CD4-positive, CD25-positive, alpha-beta regulatory T cell (primary cell): ENCODE measurements at regions not wholly inside any gene's neighbourhood (a gene's known extent, or its start where the extent isn't known, plus 50 kb on each side); places are given as distances from the start of the nearest gene placed in this dataset.

Experiments used
- ATAC-seq, 2 donors: fragments of 150-1000 bp; cut with Tn5 transposase; one replicate each; pipeline ENCODE4 v1.10.0; 2021; ENCODE audit warnings: low read depth in 2 of 2, moderate number of reproducible peaks in 2 of 2, moderate library complexity in 1 of 2
- DNase-seq, 3 donors: peaks; one replicate each; pipeline versions ENCODE4 v3.0.0 to v3.0.0-alpha.2; 2012 to 2022; ENCODE audit warnings: mixed read lengths in 1 of 3
- H3K27ac ChIP-seq: one replicate; pipeline ENCODE4 v1.7.0; 2013; ENCODE audit warnings: mild to moderate bottlenecking, low read length; ENCODE audit not compliant: insufficient read depth, poor library complexity, severe bottlenecking
- H3K27me3 ChIP-seq: one replicate; pipeline ENCODE4 v1.7.0; 2013; ENCODE audit warnings: low read length; ENCODE audit not compliant: control insufficient read depth, insufficient read depth
- H3K36me3 ChIP-seq: one replicate; pipeline ENCODE4 v1.7.0; 2013; ENCODE audit warnings: mild to moderate bottlenecking, low read length, moderate library complexity; ENCODE audit not compliant: control insufficient read depth, insufficient read depth
- H3K4me1 ChIP-seq: 2 replicates; pipeline ENCODE4 v1.7.0; 2013; ENCODE audit warnings: mild to moderate bottlenecking, low read length; ENCODE audit not compliant: insufficient read depth, control insufficient read depth, poor library complexity, severe bottlenecking
- H3K4me3 ChIP-seq: one replicate; pipeline ENCODE4 v1.7.0; 2013; ENCODE audit warnings: low read depth, mild to moderate bottlenecking, low read length, moderate library complexity
- H3K9me3 ChIP-seq, 2 experiments: 1 replicate in 1 of 2; 2 replicates in 1 of 2; pipeline ENCODE4 v1.7.0; 2013; ENCODE audit warnings: low read length in 2 of 2, mild to moderate bottlenecking in 1 of 2, moderate library complexity in 1 of 2; ENCODE audit not compliant: control insufficient read depth in 2 of 2
- H3K27ac Mint-ChIP-seq, 3 donors: one replicate each; pipeline ENCODE4 v1.8.0; 2020 to 2022; ENCODE audit warnings: mild to moderate bottlenecking in 3 of 3, mixed read lengths in 3 of 3, moderate library complexity in 2 of 3
- H3K27me3 Mint-ChIP-seq: one replicate; pipeline ENCODE4 v1.8.0; 2022; ENCODE audit warnings: mild to moderate bottlenecking, mixed read lengths
- H3K36me3 Mint-ChIP-seq: one replicate; pipeline ENCODE4 v1.8.0; 2020; ENCODE audit warnings: mixed read lengths
- H3K4me1 Mint-ChIP-seq, 4 donors: one replicate each; pipeline ENCODE4 v1.8.0; 2020 to 2022; ENCODE audit warnings: mixed read lengths in 4 of 4, mild to moderate bottlenecking in 1 of 4
- H3K4me3 Mint-ChIP-seq, 4 donors: one replicate each; pipeline ENCODE4 v1.8.0; 2020 to 2022; ENCODE audit warnings: mild to moderate bottlenecking in 4 of 4, mixed read lengths in 4 of 4, moderate library complexity in 3 of 4
- H3K9me3 Mint-ChIP-seq, 7 donors: one replicate each; pipeline ENCODE4 v1.8.0; 2020 to 2022; ENCODE audit warnings: mixed read lengths in 7 of 7, mild to moderate bottlenecking in 3 of 7, moderate library complexity in 2 of 7

- H3K27ac Mint-ChIP-seq = no peak overlapping the region
- H3K4me3 ChIP-seq = no peak overlapping the region
- H3K9me3 Mint-ChIP-seq = peaks cover 0 to 1% (median 0%) of the 10 kb centered on the region in 7 donors
- peaks cover 3% of the 10 kb centered on the region for H3K4me1 ChIP-seq
- DNase-seq (no peak), ATAC-seq (no peak)
- peaks cover 0 to 20% (median 18%) of the 10 kb centered on the region in 4 donors for H3K4me1 Mint-ChIP-seq
- H3K36me3 ChIP-seq = no peaks in the 10 kb centered on the region
- H3K27me3 Mint-ChIP-seq = peaks cover 16% of the 10 kb centered on the region
- no peak overlapping the region for H3K4me3 Mint-ChIP-seq
- H3K27ac ChIP-seq = no peak overlapping the region
- H3K36me3 Mint-ChIP-seq = no peaks in the 10 kb centered on the region
- peaks cover under 1% of the 10 kb centered on the region for H3K27me3 ChIP-seq
- H3K9me3 ChIP-seq = no peaks in the 10 kb centered on the region
Measured at GRCh38 chr13:44294876-44295275, 78.7 kb upstream of the SERP2 start.

DNA sequence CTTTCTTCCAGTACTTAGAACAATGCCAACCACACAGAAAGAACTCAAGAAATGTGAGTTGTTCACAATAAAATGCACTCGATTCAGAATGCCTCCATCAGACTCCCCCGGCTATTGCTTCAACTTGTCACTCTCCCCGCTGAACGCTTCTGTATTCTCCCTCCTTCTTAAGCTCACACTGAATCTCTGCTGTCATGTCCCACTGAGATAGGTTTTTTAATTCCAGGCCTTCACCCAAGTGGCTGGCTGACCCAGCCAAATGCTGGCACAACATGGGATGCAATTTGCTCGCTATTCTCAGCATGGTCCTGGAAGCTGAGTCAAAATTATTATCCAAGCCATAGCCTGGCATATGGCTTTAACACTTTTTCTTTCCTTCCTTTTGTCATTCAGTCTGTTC is 76.8 kb upstream of the SERP2 start:
- H3K4me3 ChIP-seq = no peak overlapping the region
- ATAC-seq = no peak
- H3K27ac ChIP-seq = no peak overlapping the region
- H3K4me3 Mint-ChIP-seq = no peak overlapping the region
- H3K9me3 Mint-ChIP-seq = peaks cover 0 to 1% (median 0%) of the 10 kb centered on the region in 7 donors
- H3K4me1 Mint-ChIP-seq = peaks cover 0 to 27% (median 23%) of the 10 kb centered on the region in 4 donors
- no peaks in the 10 kb centered on the region for H3K36me3 ChIP-seq
- DNase-seq = no peak
- no peaks in the 10 kb centered on the region for H3K9me3 ChIP-seq
- no peaks in the 10 kb centered on the region for H3K36me3 Mint-ChIP-seq
- H3K27me3 ChIP-seq = no peaks in the 10 kb centered on the region
- peaks cover 3% of the 10 kb centered on the region for H3K4me1 ChIP-seq
- H3K27ac Mint-ChIP-seq = peak overlapping the region in 1 of 3 donors; percentile 54
- H3K27me3 Mint-ChIP-seq = peaks cover 14% of the 10 kb centered on the region

DNA sequence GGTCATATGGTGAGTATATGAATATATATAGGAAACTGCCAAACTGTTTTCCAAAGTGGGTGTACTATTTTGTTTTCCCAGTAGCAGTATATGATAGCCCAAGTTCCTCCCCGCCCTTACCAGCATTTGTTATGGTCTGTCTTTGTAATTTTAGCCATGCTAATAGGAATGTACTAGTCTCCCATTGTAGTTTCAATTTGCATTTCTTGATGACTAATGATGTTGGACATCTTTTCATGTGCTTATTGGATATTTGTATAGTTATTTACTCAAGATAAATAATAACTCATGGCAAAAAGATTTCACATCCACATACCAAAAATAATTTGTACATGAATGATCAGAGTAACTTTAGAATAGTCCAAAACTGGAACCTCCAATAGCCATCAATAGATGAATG is 75.3 kb upstream of the SERP2 start:
- Mint-ChIP-seq H3K4me1 (peaks cover 0 to 22% (median 18%) of the 10 kb centered on the region in 4 donors), H3K4me3 (no peak overlapping the region), H3K9me3 (peaks cover 0 to 1% (median 0%) of the 10 kb centered on the region in 7 donors), H3K27ac (no peak overlapping the region), H3K36me3 (no peaks in the 10 kb centered on the region), H3K27me3 (peaks cover 10% of the 10 kb centered on the region)
- Histone ChIP-seq H3K9me3 (no peaks in the 10 kb centered on the region), H3K27me3 (no peaks in the 10 kb centered on the region), H3K4me3 (no peak overlapping the region), H3K27ac (no peak overlapping the region), H3K4me1 (peaks cover 3% of the 10 kb centered on the region), H3K36me3 (no peaks in the 10 kb centered on the region)
- DNase-seq (no peak), ATAC-seq (no peak)

- no peak for DNase-seq
- Mint-ChIP-seq H3K4me1 (peaks cover 0 to 14% (median 9%) of the 10 kb centered on the region in 4 donors), H3K4me3 (no peak overlapping the region), H3K36me3 (no peaks in the 10 kb centered on the region), H3K27ac (peak overlapping the region in 1 of 3 donors; percentile 7), H3K27me3 (peaks cover 5% of the 10 kb centered on the region), H3K9me3 (peaks cover 0 to 1% (median 0%) of the 10 kb centered on the region in 7 donors)
- H3K9me3 ChIP-seq = no peaks in the 10 kb centered on the region
- H3K36me3 ChIP-seq = no peaks in the 10 kb centered on the region
- no peak overlapping the region for H3K27ac ChIP-seq
- ATAC-seq = no peak
- H3K4me3 ChIP-seq = no peak overlapping the region
- H3K4me1 ChIP-seq = peaks cover 2% of the 10 kb centered on the region
- no peaks in the 10 kb centered on the region for H3K27me3 ChIP-seq
Measured at GRCh38 chr13:44299152-44299943, 74.3 kb upstream of the SERP2 start.

GRCh38 chr13:44300895-44301638 is 72.6 kb upstream of the SERP2 start:
- Mint-ChIP-seq H3K4me1 (peaks cover 0 to 11% (median 9%) of the 10 kb centered on the region in 4 donors), H3K27me3 (peaks cover 8% of the 10 kb centered on the region), H3K27ac (no peak overlapping the region), H3K36me3 (no peaks in the 10 kb centered on the region), H3K4me3 (no peak overlapping the region), H3K9me3 (peaks cover 0 to 2% (median 0%) of the 10 kb centered on the region in 7 donors)
- H3K27me3 ChIP-seq = peaks cover 3% of the 10 kb centered on the region
- H3K4me1 ChIP-seq = no peaks in the 10 kb centered on the region
- no peaks in the 10 kb centered on the region for H3K9me3 ChIP-seq
- H3K27ac ChIP-seq = no peak overlapping the region
- no peaks in the 10 kb centered on the region for H3K36me3 ChIP-seq
- peak; percentile 44 to 60 for ATAC-seq
- H3K4me3 ChIP-seq = no peak overlapping the region
- DNase-seq = peak in 1 of 3 donors; percentile 18

- no peaks in the 10 kb centered on the region for H3K9me3 ChIP-seq
- Mint-ChIP-seq H3K4me3 (no peak overlapping the region), H3K27ac (no peak overlapping the region), H3K36me3 (no peaks in the 10 kb centered on the region), H3K9me3 (peaks cover 0 to 2% (median 0%) of the 10 kb centered on the region in 7 donors), H3K4me1 (peaks cover 0 to 12% (median 10%) of the 10 kb centered on the region in 4 donors), H3K27me3 (peaks cover 11% of the 10 kb centered on the region)
- H3K4me1 ChIP-seq = no peaks in the 10 kb centered on the region
- no peak overlapping the region for H3K27ac ChIP-seq
- no peak overlapping the region for H3K4me3 ChIP-seq
- no peak for DNase-seq
- peaks cover 3% of the 10 kb centered on the region for H3K27me3 ChIP-seq
- no peak for ATAC-seq
- H3K36me3 ChIP-seq = no peaks in the 10 kb centered on the region
Measured at GRCh38 chr13:44301639-44302015, 72.0 kb upstream of the SERP2 start.

DNA sequence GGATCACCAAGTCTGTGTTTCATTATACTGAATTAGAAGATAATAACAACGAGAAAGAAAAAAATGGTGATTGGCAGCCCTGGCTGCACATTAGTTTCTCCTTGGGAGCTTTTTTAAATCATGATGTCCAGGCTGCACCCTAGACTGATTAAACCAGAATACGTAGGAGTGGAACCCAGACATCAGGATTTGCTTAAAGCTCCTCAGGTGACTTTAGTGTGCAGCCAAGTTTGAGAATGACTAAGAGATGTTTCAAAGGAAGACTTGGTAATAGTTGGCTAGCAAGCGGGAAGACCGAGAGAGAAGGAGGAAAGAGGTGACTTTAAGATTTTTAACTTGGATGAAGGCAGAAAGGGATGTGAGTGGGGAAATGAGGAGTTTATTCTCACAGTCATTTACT is 71.4 kb upstream of the SERP2 start:
- Histone ChIP-seq H3K36me3 (no peaks in the 10 kb centered on the region), H3K4me3 (no peak overlapping the region), H3K27me3 (peaks cover 3% of the 10 kb centered on the region), H3K9me3 (no peaks in the 10 kb centered on the region), H3K4me1 (no peaks in the 10 kb centered on the region), H3K27ac (no peak overlapping the region)
- ATAC-seq (no peak), DNase-seq (no peak)
- Mint-ChIP-seq H3K4me3 (no peak overlapping the region), H3K27ac (no peak overlapping the region), H3K9me3 (peaks cover 0 to 2% (median 0%) of the 10 kb centered on the region in 7 donors), H3K27me3 (peaks cover 11% of the 10 kb centered on the region), H3K4me1 (peaks cover 0 to 16% (median 11%) of the 10 kb centered on the region in 4 donors), H3K36me3 (no peaks in the 10 kb centered on the region)
